ENCODE measurements at regions not wholly inside any gene's neighbourhood (a gene's known extent, or its start where the extent isn't known, plus 50 kb on each side); places are given as distances from the start of the nearest gene placed in this dataset.

DNA sequence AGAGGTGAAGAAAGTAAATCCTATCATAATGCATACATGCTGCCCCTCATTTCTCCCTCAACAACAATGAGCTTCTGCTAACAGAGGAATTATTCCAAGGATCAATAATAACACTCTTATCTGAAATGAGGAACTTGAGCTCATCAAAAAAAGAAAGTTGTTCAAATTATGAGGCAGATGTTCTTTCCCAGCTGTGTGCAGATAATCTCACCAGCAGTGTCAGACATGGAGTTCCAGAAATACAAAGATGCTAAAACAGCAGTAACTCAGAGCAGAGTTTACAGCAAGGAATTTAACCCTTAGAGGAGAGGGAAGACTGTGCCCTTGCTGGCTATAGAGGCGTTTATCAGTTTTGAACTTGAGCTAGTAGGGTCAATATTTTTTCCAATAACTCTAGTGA, 153.1 kb downstream of the TRIM36 start:
- Histone ChIP-seq H3K9me3 (ENCODE audit: control insufficient read depth, insufficient read depth, low read depth, low read length) (no peaks in the 10 kb centered on the region), H3K4me2 (ENCODE audit: extremely low read depth, insufficient read depth, low read length) (no peak overlapping the region), H3K9ac (ENCODE audit: insufficient read depth, low read length) (no peak overlapping the region), H3K27me3 (ENCODE audit: control insufficient read depth, insufficient read depth, low read length) (no peaks in the 10 kb centered on the region), H3K4me1 (ENCODE audit: control insufficient read depth, extremely low read depth, insufficient read depth, low read length) (no peaks in the 10 kb centered on the region), H2AFZ (ENCODE audit: low read length) (no peak overlapping the region), H4K20me1 (ENCODE audit: control insufficient read depth, extremely low read depth, insufficient read depth, low read length) (no peaks in the 10 kb centered on the region), H3K79me2 (ENCODE audit: control insufficient read depth, insufficient read depth, low read length) (no peaks in the 10 kb centered on the region), H3K27ac (ENCODE audit: insufficient read depth, low read length) (no peak overlapping the region), H3K4me3 (replicated peaks in 1 of 4; ENCODE audit: control extremely low read depth in 1 of 4, insufficient read depth in 1 of 4, low read depth in 3 of 4, low read length in 4 of 4) (no peak overlapping the region), H3K36me3 (ENCODE audit: control insufficient read depth, insufficient read depth, low read length) (no peaks in the 10 kb centered on the region)
- TF ChIP-seq EZH2 (IDR thresholded peaks at IDR 0.05; ENCODE audit: low read length, missing control alignments) = no peak
- TF ChIP-seq, protein P1, sequence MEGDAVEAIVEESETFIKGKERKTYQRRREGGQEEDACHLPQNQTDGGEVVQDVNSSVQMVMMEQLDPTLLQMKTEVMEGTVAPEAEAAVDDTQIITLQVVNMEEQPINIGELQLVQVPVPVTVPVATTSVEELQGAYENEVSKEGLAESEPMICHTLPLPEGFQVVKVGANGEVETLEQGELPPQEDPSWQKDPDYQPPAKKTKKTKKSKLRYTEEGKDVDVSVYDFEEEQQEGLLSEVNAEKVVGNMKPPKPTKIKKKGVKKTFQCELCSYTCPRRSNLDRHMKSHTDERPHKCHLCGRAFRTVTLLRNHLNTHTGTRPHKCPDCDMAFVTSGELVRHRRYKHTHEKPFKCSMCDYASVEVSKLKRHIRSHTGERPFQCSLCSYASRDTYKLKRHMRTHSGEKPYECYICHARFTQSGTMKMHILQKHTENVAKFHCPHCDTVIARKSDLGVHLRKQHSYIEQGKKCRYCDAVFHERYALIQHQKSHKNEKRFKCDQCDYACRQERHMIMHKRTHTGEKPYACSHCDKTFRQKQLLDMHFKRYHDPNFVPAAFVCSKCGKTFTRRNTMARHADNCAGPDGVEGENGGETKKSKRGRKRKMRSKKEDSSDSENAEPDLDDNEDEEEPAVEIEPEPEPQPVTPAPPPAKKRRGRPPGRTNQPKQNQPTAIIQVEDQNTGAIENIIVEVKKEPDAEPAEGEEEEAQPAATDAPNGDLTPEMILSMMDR (conservative IDR thresholded peaks at IDR 0.05 in 1 of 2, IDR thresholded peaks at IDR 0.05 in 1 of 2; ENCODE audit: low read depth in 1 of 2, low read length in 2 of 2) = no peak
- DNase-seq (ENCODE audit: low read depth in 2 of 2) = no peak

DNA sequence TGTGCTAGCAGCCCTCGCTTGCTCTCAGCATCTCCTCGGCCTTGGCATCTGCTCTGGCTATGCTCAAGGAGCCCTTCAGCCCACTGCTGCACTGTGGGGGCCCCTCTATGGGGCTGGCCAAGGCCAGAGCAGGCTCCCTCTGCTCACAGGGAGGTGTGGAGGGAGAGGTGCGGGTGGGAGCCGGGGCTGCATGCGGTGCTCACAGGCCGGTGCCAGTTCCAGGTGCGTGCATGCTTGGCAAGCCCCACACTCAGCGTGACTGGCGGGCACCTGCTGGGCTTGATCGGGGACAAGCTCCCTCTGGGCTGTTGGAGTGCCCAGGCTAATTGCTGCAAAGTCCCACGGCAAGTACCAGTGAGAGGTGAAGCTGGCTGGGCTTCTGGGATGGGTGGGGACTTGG, 170.5 kb downstream of the TRIM36 start:
- TF ChIP-seq EZH2 (IDR thresholded peaks at IDR 0.05; ENCODE audit: low read length, missing control alignments) = no peak
- TF ChIP-seq, protein P1 (conservative IDR thresholded peaks at IDR 0.05 in 1 of 2, IDR thresholded peaks at IDR 0.05 in 1 of 2; ENCODE audit: low read depth in 1 of 2, low read length in 2 of 2) = no peak
- Histone ChIP-seq H3K4me1 (ENCODE audit: control insufficient read depth, extremely low read depth, insufficient read depth, low read length) (no peaks in the 10 kb centered on the region), H3K27me3 (ENCODE audit: control insufficient read depth, insufficient read depth, low read length) (no peaks in the 10 kb centered on the region), H3K9me3 (ENCODE audit: control insufficient read depth, insufficient read depth, low read depth, low read length) (no peaks in the 10 kb centered on the region), H3K4me2 (ENCODE audit: extremely low read depth, insufficient read depth, low read length) (no peak overlapping the region), H4K20me1 (ENCODE audit: control insufficient read depth, extremely low read depth, insufficient read depth, low read length) (no peaks in the 10 kb centered on the region), H3K27ac (ENCODE audit: insufficient read depth, low read length) (no peak overlapping the region), H2AFZ (ENCODE audit: low read length) (no peak overlapping the region), H3K4me3 (replicated peaks in 1 of 4; ENCODE audit: control extremely low read depth in 1 of 4, insufficient read depth in 1 of 4, low read depth in 3 of 4, low read length in 4 of 4) (no peak overlapping the region), H3K79me2 (ENCODE audit: control insufficient read depth, insufficient read depth, low read length) (no peaks in the 10 kb centered on the region), H3K9ac (ENCODE audit: insufficient read depth, low read length) (no peak overlapping the region), H3K36me3 (ENCODE audit: control insufficient read depth, insufficient read depth, low read length) (no peaks in the 10 kb centered on the region)
- no peak for DNase-seq (ENCODE audit: low read depth in 2 of 2)

DNA sequence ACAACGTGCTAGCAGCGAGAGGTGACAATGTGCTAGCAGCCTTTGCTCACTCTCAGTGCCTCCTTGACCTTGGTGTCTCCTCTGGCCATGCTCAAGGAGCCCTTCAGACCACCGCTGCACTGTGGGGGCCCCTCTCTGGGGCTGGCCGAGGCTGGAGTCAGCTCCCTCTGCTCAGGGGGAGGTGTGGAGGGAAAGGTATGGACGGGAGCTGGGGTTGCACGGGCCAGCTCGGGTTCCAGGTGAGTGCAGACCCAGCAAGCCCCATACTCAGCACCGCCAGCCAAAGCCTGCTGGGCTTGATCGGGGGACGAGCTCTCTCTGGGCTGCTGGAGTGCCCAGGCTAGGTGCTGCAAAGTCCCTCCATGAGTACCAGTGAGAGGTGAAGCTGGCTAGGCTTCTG, 180.2 kb downstream of the TRIM36 start:
- no peaks in the 10 kb centered on the region for H3K79me2 ChIP-seq (ENCODE audit: control insufficient read depth, insufficient read depth, low read length)
- H3K4me2 ChIP-seq (ENCODE audit: extremely low read depth, insufficient read depth, low read length) = no peak overlapping the region
- H3K9ac ChIP-seq (ENCODE audit: insufficient read depth, low read length) = no peak overlapping the region
- H2AFZ ChIP-seq (ENCODE audit: low read length) = no peak overlapping the region
- H3K36me3 ChIP-seq (ENCODE audit: control insufficient read depth, insufficient read depth, low read length) = no peaks in the 10 kb centered on the region
- H3K27me3 ChIP-seq (ENCODE audit: control insufficient read depth, insufficient read depth, low read length) = no peaks in the 10 kb centered on the region
- no peak for TF ChIP-seq EZH2 (IDR thresholded peaks at IDR 0.05; ENCODE audit: low read length, missing control alignments)
- TF ChIP-seq, protein P1 (conservative IDR thresholded peaks at IDR 0.05 in 1 of 2, IDR thresholded peaks at IDR 0.05 in 1 of 2; ENCODE audit: low read depth in 1 of 2, low read length in 2 of 2) = no peak
- DNase-seq (ENCODE audit: low read depth in 2 of 2) = no peak
- H3K4me3 ChIP-seq (replicated peaks in 1 of 4; ENCODE audit: control extremely low read depth in 1 of 4, insufficient read depth in 1 of 4, low read depth in 3 of 4, low read length in 4 of 4) = no peak overlapping the region
- no peaks in the 10 kb centered on the region for H4K20me1 ChIP-seq (ENCODE audit: control insufficient read depth, extremely low read depth, insufficient read depth, low read length)
- no peak overlapping the region for H3K27ac ChIP-seq (ENCODE audit: insufficient read depth, low read length)
- H3K4me1 ChIP-seq (ENCODE audit: control insufficient read depth, extremely low read depth, insufficient read depth, low read length) = no peaks in the 10 kb centered on the region
- H3K9me3 ChIP-seq (ENCODE audit: control insufficient read depth, insufficient read depth, low read depth, low read length) = no peaks in the 10 kb centered on the region

All from fibroblast of lung (primary cell).